GM20000 (cell line): ENCODE measurements at regions not wholly inside any gene's neighbourhood (a gene's known extent, or its start where the extent isn't known, plus 50 kb on each side); places are given as distances from the start of the nearest gene placed in this dataset.

Experiments
- DNase-seq: peaks from one replicate; pipeline ENCODE4 v3.0.0; 2012; ENCODE audit warnings: low spot score
- TF ChIP-seq, protein P1 (sequence below): IDR thresholded peaks from 2 replicates; pipeline ENCODE4 v1.5.1; 2012; ENCODE audit warnings: mild to moderate bottlenecking, control low read depth; ENCODE audit errors: extremely low read depth, missing control alignments

DNA sequence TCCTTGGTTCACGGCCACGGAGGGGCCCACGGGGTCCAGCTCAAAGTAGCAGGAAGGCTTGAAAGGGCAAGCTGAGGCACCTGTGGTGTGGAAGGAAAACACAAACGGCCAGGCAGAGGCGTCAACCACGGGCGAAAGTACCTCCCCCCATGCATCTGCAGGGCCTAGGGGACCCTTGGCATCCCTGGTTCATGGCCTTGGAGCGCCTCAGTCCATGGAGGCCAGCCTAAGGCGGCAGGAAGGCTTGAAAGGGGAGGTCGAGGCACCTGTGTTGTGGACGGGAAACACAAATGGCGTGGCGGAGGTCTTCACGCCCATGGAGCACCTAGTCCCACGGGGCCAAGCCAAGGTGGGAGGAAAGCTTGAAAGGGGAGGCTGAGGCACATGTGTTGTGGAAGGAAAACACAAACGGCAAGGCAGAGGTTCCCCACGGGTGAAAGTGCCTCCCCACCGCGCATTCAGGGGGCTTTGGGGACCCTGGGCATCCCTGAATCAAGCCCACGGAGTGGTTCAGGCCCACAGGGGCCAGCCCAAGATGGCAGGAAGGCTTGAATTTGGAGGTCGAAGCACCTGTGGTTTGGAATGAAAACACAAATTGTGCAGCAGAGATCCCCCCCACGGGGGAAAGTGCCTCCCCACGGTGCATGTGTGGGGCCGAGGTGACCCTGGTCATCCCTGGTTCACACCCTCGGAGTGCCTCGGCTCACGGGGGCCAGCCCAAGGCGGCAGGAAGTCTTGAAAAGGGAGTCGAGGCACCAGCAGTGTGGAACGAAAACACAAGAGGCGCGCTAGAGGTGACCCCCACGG, 380.8 kb downstream of the ALG10 start:
- TF ChIP-seq, protein P1, sequence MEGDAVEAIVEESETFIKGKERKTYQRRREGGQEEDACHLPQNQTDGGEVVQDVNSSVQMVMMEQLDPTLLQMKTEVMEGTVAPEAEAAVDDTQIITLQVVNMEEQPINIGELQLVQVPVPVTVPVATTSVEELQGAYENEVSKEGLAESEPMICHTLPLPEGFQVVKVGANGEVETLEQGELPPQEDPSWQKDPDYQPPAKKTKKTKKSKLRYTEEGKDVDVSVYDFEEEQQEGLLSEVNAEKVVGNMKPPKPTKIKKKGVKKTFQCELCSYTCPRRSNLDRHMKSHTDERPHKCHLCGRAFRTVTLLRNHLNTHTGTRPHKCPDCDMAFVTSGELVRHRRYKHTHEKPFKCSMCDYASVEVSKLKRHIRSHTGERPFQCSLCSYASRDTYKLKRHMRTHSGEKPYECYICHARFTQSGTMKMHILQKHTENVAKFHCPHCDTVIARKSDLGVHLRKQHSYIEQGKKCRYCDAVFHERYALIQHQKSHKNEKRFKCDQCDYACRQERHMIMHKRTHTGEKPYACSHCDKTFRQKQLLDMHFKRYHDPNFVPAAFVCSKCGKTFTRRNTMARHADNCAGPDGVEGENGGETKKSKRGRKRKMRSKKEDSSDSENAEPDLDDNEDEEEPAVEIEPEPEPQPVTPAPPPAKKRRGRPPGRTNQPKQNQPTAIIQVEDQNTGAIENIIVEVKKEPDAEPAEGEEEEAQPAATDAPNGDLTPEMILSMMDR, result no peak
- peak; percentile 0 for DNase-seq

- TF ChIP-seq, protein P1, result no peak
- DNase-seq, result peak; percentile 0
Measured at GRCh38 chr12:34403706-34404376, 381.5 kb downstream of the ALG10 start.

DNA sequence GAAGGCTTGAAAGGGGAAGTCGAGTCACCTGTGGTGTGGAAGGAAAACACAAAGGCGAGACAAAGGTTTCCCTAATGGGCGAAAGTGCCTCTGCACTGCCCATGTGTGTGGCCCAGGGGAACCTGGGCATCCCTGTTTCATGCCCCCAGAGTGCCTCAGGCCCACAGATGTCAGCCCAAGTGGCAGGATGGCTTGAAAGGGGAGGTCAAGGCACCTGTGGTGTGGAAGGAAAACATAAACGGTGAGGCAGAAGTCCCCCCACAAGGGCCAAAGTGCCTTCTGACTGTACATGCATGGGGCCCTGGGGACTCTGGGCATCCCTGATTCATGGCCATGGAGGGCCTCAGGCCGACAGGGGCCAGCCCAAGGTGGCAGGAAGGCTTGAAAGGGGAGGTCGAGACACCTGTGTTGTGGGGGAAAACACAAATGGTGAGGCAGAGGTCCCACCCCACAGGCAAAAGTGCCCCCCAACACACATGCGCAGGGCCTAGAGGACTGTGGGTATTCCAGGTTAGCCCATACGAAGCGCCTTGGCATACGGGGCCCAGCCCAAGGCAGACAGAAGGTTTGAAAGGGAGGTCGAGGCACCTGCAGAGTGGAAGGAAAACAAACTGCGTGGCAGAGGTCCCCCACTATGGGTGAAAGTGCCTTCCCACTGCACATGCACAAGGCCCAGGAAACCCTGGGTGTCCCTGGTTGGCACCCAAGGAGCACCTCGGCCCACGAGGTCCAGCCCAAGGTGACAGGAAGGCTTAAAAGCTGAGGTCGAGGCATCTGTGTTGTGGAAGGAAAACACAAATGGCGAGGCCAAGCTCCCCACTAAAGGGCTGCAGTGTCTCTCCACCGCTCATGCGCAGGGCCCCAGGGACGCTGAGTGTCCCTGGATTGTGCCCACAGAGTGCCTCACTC, 382.3 kb downstream of the ALG10 start:
- TF ChIP-seq, protein P1, result no peak
- DNase-seq, result peak; percentile 0

DNA sequence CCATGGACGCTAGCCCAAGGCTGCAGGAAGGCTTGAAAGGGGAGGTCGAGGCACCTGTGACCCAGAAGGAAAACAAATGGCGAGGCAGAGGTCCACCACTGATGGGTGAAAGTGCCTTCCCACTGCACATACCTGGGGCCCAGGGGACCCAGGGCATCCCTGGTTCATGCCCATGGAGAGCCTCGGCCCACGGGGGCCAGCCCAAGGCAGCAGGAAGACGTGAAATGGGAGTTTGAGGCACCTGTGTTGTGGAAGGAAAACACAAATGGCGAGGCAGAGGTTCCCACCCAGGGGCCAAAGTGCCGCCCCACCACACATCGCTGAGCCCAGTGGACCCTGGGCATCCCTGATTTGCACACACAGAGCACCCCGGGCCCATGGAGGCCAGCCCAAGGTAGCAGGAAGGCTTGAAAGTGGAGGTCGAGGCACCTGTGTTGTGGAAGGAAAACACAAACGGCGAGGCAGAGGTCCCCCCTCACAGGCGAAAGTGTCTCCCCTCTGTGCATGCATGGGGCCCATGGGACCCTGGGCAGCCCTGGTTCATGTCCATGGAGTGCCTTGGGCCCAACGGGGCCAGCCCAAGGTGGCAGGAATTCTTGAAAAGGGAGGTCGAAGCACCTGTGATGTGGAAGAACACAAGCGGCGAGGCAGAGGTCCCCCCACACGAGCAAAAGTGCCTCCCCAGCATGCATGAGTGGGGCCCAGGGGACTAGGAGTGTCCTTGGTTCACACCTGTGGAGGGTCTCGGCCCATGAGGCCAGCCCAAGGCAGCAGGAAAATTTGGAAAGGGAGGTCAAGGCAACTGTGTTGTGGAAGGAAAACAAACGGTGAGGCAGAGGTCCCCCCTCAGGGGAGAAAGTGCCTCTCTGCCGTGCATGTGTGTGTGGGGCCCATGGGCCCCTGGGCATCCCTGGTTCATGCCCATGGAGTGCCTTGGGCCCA, 383.3 kb downstream of the ALG10 start:
- TF ChIP-seq, protein P1, result no peak
- no peak for DNase-seq

GRCh38 chr12:34406228-34406995, 384.1 kb downstream of the ALG10 start:
- DNase-seq, result peak; percentile 0
- TF ChIP-seq, protein P1, result no peak

GRCh38 chr12:34406996-34407300, 384.7 kb downstream of the ALG10 start:
- TF ChIP-seq, protein P1, result no peak
- no peak for DNase-seq
